ENCODE measurements at regions not wholly inside any gene's neighbourhood (a gene's known extent, or its start where the extent isn't known, plus 50 kb on each side); places are given as distances from the start of the nearest gene placed in this dataset.

DNA sequence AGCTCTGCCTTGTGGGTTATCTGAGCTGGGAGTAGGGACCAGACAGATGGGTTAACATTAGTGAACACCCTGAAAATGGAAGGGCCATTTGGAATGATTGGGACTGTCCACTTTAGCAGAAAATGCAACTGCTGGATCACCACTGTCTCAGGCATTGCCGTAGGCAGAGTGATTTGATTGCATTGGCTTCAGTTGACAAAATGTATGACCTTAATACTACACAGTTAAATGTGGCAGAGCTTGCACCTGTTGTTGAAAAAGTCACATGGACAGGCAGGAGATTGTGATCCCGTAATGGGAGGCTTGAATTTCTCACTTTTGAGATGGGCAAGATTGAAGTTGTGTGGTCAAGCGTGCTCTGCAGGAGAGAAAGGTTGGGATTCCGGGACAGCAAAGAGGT, 166.5 kb upstream of the PUDP start:
- TF ChIP-seq, protein P1, sequence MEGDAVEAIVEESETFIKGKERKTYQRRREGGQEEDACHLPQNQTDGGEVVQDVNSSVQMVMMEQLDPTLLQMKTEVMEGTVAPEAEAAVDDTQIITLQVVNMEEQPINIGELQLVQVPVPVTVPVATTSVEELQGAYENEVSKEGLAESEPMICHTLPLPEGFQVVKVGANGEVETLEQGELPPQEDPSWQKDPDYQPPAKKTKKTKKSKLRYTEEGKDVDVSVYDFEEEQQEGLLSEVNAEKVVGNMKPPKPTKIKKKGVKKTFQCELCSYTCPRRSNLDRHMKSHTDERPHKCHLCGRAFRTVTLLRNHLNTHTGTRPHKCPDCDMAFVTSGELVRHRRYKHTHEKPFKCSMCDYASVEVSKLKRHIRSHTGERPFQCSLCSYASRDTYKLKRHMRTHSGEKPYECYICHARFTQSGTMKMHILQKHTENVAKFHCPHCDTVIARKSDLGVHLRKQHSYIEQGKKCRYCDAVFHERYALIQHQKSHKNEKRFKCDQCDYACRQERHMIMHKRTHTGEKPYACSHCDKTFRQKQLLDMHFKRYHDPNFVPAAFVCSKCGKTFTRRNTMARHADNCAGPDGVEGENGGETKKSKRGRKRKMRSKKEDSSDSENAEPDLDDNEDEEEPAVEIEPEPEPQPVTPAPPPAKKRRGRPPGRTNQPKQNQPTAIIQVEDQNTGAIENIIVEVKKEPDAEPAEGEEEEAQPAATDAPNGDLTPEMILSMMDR (IDR thresholded peaks at IDR 0.05; ENCODE audit: low read depth, low read length, poor library complexity, severe bottlenecking) = no peak
- no peak for TF ChIP-seq EZH2phosphoT487 (IDR thresholded peaks at IDR 0.05; ENCODE audit: borderline replicate concordance, low read length)

All from DOHH2 (cell line).